HG03039 (cell line): ENCODE measurements at regions not wholly inside any gene's neighbourhood (a gene's known extent, or its start where the extent isn't known, plus 50 kb on each side); places are given as distances from the start of the nearest gene placed in this dataset.
"Not testable (repeated sequence)": the region's sequence is repeated elsewhere in the genome, so short reads cannot be mapped to it uniquely, and the experiment has no call there.

Source experiments
- ATAC-seq: cut with Tn5 transposase; IDR thresholded peaks from one replicate; pipeline ENCODE4 v1.9.1; 2021; ENCODE audit warnings: mild to moderate bottlenecking, moderate library complexity; ENCODE audit not compliant: unreplicated experiment

DNA sequence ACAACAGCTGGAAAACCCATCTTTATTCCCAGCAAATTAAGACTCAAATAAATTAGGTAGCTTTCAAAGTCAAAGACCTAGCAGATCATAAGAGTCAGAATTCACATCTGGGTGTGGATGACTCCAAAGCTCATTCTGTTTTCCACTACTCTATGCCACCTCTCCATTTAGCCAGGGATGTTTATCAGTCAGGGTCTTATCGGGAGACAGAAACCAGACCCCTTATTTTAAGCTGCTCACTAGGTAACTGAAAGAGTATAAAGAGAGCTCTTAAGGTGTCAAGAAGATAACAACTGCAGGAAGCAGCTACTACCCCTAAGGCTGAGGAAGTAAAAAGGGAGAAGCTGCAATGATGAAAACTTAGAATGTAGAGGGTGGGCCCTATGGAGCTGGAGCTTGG lies 333.7 kb upstream of the KLF3 start:
- ATAC-seq: no peak

DNA sequence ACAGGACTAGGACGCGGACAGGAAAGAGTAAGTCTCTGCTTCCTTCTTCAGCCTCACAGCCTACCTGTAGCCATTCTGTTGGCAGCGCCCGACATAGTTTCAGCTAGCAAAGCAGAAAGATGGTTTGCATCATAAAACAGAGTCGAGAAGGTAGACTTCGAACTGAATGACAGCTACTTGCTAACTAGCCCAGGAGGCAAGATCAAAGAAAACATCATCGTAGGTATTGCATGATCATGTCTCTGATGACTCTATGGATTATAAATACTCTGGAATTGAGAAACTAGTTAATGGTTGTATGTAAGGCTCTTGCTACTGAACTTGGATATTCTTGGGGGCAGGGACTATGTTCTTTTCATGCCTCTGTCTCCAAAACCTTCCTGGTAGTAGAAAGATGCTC lies 333.1 kb upstream of the KLF3 start:
- no peak for ATAC-seq

DNA sequence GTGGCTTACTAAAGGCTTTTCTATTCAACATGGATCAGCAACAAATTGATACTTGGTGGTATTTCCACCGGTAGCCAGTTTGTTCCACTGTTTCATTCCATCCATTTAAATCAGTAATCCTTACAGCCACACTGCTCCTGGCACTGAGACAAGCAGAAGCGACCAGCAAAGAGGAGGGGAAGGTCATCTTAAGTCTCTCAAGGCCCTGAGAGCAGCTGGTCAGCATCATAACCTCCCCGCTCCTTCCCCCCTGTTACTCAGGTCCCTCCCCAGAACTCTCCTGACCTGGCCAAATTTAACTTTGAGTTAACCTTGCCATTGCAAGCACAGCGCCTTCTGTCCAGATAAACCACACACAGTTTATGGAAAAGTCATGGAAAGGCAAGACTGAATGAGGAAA lies 331.3 kb upstream of the KLF3 start:
- ATAC-seq: no peak

DNA sequence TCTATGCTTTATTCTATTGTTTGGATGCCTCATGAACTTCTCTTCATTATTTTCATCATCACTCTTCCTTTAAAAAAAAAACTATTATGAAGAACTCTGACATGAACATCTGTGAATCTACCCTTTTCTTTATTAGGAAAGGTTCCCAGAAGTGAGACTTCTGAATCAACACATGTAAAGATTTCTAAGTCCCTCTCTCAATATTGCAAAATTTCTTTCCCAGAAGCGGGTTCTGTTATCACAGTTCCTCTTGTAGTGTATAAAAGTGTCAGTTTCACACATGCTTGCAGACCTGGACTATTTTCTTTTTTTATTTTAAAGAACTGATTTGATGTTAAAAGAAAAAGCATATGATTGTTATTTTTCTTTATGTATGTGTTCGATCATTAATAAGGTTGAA lies 330.8 kb upstream of the KLF3 start:
- ATAC-seq: no peak

DNA sequence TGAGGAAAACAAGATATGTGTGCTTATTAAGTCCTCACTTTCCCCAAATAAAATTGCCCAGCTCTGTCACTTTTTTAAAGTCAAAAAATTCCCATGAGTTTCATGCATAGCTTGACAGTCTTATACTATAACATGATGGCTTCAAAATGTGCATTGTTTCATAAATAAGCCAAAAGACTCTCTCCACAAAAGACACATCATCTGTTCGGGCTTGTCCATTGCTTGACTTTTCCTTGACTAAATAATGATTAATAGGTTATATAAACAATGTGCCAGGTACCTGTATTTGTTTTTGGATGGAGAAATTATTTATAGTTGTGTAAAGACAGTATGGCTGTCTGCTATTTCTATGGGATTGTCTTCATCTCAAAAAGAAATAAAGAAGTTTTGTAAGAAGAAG lies 329.2 kb upstream of the KLF3 start:
- ATAC-seq: no peak

DNA sequence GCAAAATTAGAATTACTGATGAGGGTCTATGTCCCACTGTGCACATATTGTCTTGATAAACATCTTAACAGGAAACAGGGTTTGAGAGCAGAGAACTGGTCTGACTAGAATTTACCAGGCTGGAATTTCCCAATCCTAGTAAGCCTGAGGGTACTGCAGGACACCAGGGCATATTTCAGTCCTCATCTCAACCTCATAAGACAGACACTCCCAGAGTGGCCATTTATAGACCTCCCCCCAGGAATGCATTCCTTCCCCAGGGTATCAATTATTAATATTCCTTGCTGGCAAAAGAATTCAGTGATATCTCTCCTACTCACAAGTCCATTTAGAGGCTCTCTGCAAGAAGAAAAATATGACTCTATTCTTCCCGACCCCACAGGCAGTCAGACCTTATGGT lies 325.1 kb upstream of the KLF3 start:
- ATAC-seq: not testable (repeated sequence)

DNA sequence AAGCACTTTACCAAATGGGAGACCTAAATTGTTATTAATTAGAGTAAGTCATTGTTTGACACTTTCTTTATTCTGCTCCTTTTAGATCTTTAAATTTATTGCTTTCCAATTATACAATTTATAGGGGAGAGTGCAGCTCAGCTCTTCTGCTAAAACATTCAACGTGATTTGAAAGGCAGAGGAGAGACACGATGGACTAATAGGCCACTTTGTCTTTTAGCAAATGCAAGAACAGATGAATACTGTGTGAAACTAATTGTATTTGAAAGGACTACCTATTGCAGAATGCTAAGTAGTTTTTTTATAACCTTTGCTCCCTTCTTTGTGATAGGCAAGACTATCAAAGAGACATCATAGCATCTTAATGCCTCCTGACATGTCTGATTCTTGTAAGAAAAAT lies 320.4 kb upstream of the KLF3 start:
- ATAC-seq: no peak

DNA sequence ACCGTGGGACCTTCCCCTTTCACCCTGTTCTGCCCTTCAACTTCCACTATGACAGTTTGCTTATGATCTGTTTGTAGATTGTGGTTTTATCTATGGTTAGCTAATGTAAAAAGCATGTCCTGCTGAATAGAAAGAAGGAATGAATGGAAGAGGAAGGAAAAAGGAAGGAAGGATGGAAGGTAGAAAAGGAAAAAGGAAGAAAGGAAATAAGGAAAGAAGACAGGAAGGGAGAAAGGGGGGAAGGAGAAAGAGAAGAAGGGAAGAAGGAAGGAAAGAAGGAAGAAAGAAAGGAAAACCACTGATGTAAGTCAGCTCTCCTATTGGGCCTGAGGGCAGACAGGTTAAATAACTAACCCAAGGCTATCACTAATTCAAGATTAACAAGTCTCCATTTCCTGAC lies 319.1 kb upstream of the KLF3 start:
- ATAC-seq: no peak

DNA sequence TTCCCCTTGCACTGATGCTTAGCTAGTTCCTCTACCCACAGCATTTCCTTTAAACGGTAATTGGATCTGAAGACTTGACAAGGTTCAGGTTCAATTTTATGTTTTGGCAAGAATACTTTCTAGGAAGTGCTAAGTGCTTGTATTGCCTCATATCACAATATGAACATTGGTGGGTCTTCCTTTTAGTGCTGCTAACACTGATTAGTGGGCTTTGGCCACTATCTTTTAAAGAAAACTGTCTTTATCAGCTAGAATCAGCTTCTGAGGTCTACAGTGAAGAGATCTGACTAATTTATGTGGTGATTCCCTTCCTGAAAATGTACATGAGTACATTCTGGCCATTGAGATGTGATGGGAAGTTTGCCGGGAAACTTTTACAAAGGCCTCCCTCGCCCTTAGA lies 316.7 kb upstream of the KLF3 start:
- no peak for ATAC-seq

DNA sequence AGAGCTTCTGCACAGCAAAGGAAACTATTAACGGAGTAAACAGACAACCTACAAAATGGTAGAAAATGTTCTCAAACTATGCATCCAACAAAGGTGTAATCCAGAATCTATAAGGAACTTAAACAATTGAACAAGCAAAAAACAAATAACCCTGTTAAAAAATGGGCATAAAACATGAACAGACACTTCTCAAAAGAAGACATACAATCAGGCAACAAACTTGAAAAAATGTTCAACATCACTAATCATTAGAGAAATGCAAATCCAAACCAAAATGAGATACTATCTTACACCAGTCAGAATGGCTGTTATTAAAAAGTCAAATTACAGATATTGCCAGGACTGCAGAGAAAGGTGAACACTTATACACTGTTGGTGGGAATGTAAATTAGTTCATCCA lies 309.6 kb upstream of the KLF3 start:
- ATAC-seq: no peak

DNA sequence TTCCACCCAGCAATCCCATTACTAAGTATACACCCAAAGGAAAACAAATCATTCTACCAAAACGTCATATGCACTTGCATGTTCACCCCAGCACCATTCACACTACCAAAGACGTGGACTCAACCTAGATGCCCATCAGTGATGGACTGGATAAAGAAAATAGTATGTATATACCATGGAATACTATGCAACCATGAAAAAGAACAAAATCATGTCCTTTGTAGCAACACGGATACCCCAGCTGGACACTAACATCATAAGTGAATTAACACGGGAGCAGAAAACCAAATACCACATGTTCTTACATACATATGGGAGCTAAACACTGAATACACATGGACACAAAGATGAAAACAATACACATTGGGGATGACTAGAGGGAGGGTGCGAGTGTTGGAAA lies 309.1 kb upstream of the KLF3 start:
- ATAC-seq: no peak

DNA sequence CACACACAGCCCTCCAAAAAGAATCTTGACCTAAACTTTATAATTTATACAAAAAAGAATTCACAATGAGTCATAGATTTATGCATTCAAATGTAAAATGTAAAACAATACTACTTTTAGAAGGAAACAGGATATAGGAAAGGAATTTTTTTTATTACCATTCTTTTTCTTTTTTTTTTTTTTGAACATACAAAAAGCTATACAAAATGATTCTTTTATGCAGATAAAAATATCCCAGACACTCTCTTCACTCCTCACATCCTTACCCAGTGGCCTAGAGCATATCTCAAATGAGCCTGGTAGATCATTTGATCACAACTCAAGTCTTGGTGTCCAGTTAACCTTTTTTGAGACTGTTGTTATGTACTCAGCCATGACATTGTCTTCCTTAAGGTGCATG lies 307.3 kb upstream of the KLF3 start:
- ATAC-seq: no peak

DNA sequence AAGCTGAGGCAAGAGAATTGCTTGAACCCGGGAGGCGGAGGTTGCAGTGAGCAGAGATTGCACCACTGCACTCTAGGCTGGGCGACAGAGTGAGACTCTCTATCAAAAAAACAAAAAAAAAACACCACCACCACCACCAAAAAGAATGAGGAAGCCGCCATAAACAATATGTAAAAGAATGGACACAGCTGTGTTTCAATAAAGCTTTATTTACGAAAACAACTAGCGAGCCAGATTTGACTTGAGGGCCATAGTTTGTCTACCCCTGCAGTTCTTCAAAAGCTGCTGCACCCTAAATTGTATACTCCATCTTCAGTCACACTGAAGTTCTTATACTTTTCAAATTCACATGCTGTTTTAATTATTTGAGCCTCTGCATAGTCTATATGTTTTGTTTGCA lies 306.5 kb upstream of the KLF3 start:
- no peak for ATAC-seq

DNA sequence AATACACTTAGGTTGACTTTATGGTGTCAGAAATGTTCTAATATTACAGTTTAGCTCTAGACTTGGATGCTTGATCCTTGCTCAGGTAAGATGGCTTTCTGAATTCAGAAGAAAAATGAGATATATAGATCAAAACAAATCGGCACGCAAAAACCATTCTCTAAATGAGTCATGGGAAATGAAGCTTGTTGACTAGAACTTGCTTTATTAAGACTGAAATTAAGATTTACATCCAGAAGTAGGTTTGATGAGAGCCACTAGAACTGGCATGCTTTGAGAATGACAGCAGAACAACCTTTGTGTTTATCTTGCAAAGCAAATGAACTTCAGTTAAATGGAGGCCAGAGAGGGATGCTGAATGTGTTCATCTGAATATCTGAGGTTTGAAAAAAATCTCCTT lies 304.9 kb upstream of the KLF3 start:
- ATAC-seq: no peak

DNA sequence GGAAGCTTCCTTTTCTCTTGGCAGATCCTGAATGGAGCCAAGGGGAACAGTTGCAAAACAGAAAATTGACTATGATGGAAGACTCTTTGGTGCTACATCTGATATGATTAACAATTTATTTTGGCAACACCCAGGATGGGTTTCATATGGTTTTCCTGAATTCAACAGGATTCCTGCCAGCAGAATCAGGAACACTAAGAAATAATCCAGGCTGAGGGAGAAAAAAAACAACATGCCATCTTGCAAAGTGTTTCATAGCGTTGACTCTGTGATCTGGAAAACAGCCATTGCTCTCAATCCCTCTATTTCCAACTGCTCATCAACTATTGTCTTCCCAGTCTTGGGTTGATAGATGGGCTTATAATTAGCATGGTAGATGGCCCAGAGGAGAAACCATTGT lies 303.8 kb upstream of the KLF3 start:
- ATAC-seq: no peak

DNA sequence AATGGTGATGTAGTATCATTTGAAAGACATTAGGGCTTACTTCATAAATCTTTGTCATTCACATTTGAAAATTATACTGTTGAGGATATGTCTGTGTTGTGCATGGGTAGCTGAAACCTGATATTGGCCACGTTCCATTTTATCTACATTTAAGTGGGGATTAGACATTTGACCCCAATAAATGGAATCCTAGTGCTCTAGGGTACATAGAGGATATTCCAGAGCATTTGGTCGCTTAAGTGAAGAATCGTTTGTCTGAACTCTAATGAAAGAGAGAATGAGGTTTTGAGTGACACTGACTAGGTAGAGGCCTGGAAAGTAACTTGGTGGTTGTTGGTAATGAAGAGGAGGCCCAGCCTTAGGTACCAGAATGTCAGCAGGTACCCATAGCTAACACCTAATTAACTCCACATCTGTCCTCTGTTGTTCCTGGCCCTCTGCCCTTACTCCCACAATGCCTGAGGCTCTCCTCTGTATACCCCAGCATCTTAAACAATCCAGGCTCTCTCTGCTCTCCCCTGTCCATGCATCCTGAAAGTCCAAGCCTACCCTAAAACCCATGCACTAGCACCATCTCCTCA lies 299.5 kb upstream of the KLF3 start:
- no peak for ATAC-seq

DNA sequence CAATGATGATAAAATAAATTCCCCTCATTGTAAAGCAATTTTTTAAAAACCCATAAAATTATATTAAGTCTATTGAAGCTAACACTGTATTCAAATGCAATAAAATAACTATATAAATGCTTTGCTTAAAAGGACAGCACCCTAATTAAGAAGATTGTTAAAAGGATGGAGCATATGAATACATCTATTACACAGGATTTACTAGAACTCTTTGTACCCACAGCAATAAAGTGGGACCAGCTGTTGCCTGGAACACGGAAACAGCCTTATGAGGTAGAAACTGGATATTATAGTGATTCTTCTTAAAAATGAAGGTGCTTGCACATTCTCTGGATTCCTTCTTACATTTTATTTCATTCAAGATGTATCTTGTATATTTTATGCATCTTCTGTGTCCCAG lies 298.7 kb upstream of the KLF3 start:
- no peak for ATAC-seq

DNA sequence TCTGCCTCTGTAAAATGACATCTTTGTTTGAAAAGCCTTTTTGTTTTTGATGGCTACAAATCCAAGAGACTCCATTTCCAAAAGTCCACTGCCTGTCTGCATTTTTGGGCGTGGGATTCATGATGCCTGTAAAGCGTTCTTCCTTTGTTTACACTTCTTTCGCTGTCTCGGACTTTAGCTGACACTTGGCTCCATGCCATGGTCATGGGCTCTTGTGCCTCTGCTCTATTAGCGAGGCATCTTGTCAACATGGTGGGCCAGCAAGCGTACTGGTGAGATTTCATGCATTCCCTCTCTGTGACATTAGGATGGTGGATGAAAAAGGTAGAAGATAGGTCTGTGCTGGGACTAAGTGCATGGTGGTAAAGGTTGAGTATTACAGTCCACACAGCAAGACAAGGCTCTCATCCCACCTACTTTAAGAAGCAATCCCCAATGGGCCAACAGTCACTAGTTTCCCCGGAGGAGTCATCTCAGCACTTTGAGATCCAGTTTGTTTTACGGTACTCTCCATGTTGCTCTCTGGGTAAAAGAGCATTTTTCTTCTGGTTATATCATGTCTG lies 298.2 kb upstream of the KLF3 start:
- ATAC-seq: no peak

DNA sequence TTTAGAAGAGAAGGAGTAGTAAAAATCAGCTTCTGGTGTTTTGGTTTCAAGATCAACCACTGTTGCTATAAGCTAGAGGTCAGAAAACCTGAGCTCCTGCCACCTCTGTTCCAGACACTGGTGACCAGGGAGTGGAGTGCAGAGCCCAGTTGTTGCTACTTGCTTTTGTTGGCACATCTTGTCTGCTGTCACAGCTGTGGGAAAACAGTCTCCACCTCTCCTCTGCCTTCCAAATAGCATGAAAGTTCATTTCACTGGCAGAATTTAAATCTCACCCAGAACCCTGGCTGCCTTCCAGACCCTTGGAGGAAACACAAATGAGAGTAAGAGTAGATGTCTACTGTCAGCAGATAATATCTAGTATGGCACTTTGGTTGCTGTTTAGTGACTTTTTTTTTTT lies 297.5 kb upstream of the KLF3 start:
- no peak for ATAC-seq

DNA sequence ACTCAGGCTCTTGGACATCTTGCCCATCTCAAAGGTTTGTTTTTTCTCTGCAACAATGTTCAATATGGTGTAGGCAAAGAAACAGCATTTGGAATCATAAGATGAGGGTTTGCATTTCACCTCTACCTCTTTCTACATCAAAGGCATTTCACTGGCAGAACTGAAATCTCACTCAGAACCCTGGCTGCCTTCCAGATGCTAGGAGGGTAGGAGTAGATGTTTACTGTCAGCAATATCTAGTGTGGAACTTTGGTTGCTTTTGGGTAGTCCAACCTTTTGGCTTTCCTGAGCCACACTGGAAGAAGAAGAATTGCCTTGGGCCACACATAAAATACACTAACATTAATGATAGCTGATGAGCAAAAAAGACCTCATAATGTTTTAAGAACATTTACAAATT lies 297.0 kb upstream of the KLF3 start:
- ATAC-seq: no peak

DNA sequence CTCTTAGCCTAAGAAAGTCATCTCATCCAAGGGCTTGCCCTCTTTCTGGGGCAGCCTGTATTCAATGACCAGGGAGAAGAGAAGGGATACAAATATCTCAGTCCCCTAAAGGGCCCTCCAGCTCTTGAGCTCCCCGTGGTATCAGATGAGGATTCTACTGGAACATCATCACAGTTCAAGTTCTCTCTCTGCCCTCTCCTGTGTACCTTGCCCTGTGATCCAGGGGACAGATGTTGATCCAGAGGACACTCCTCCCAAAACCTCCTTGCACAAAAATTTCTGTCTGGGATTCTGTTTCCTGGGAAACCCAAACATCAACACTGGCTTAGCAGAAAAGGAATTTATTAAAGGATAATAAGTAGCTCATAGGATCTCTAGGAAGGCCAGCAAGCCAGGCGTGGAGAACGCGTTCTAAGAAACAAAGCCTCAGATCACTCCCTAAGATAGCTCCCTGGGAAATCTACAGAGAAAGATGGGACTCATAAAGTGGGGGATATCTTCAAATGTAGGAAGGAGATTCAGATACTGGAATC lies 296.3 kb upstream of the KLF3 start:
- ATAC-seq: no peak

DNA sequence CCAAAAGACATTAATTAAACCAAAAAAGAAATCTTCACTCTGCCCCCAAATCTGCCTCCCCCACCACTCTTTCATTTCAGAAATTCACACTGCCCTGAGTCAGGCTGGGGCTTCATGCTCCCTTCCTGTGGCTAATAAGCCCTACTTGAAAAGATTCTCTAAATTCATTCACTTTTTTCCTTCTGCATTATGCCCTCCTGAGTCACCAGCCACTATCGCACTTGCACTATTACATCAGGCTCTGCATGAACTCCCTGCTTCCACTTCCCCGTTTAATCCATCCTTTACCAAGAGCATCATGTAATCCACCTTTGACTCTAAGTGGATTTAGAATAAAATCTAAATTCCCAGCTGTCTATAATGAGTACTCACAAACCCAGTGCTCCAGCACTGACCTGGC lies 295.4 kb upstream of the KLF3 start:
- no peak for ATAC-seq

DNA sequence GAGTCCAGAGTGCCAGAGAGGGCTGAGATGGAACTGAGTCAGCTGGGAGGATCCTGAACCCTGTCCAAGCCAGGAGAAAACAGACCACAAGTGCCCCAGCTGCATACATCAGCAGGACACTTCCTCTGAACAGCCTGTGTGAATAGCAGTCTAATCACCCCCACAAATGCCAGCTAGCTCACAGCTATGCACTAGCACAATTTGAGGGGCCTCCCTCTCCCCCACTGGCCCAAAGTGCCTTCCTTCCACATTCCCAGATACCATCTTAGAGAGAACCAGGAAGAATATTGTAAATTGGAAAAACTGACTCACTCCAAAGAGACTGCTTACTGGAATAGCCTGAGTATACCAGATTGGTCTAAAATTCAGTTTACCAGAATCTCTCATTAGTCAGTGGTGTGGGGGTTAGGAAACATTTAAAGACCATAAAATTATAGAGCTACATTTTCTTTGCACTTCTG lies 292.6 kb upstream of the KLF3 start:
- ATAC-seq: no peak
